ENCODE measurements at regions not wholly inside any gene's neighbourhood (a gene's known extent, or its start where the extent isn't known, plus 50 kb on each side); places are given as distances from the start of the nearest gene placed in this dataset.
"Not testable (repeated sequence)": the region's sequence is repeated elsewhere in the genome, so short reads cannot be mapped to it uniquely, and the experiment has no call there.

DNA sequence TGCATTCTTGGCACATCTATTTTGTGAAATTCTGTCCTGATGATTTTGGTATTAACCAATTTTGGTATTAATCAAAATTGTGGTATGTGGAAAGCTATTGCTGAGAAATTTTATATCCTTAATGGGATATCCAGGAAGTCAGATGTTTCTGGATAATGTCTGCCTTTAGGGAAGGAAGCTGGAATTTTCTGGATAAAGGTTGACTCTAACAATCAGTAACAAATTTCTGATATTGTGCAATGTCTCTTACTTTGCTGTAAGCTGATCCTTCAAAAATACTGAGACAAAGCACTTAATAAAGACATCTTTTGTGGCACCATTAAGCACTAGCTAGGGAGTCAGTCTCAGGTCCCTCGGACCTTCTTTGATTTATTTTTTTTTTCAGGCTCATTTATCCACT, 100.8 kb upstream of the UGP2 start:
- DNase-seq, result no peak

DNA sequence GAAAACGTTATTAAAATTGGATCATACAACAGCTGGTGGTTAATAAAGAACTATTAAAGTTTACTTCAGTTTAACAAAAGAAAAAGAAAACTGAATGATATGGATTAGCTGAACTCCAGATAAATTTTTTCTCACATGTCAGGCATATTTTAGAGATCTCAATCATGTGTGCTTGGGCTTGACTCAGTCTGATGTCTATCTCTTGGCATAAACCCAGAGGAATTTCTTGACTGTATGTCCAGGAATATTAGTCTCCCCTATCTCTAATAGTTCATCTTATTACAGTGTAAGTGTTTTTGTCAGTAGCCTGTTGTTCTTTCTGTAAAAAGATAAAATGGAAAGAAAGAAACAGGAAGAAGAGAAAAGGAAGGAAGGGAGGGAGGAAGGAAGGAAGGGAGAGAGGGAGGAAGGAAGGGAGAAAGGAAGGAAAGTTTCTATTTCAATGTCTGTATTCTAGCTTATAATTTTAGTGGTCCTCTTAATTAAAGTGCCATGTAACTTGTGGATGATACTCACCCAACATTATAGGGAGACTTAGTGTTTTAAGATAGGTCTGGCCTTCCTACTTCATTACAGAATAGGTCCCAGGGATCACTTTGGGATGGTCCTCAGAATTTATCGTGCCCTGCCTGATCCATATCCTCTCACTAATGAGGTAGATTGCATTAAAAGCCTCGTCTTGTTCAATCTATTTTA, 99.7 kb upstream of the UGP2 start:
- no peak for DNase-seq

DNA sequence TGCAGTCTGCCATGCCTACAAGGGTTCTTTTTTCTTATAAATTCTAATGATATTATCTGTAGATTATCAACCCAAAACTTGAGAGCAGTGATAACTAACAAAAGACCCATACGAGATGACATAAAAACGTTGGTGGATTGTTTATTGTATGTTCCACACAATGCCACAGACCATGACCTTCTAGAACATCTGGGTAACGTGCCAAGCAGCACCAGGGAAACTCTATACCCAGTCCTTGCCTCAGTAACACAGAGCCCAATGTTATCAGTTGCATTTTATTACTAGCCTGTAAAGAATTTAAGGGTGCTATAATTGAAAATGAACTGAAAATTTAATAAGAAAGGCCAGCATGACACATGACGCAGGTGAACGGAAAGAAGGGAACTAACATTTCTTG, 99.1 kb upstream of the UGP2 start:
- no peak for DNase-seq

DNA sequence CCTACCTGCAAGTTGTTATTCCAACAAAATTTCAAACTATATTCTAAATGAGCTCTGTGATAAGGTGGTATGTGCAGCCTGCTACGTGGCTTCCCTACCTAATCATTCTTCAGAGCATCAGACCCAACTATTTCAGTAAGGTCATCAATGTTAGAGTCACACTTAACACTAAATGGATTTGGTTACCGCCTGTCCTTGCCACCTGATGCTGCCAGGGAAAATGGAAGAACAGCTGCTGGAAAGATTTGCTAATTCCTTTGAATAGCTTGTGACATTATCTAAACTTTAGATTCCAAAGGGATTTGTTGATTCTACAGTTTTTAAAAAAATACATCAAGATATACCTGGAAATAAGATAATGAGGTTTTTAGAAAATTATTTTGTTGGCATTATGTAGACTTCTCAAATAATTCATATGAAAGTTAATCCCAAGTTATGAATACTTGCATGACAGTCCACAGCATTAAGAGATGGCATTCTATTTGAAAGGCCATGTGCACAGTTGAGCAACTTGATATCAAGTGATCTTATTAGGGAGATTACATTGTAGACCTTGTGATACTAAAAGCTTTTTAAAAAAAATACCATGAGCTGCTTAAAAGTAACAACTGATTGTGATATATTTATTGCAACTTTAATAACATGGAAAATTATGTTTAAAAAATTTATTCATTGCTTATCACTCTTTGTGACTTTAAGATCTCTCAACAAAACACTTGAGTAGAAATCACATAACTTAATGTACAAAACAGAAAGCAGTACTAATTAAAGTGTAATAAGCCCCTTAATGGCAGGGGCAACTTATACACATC, 98.3 kb upstream of the UGP2 start:
- DNase-seq, result no peak

DNA sequence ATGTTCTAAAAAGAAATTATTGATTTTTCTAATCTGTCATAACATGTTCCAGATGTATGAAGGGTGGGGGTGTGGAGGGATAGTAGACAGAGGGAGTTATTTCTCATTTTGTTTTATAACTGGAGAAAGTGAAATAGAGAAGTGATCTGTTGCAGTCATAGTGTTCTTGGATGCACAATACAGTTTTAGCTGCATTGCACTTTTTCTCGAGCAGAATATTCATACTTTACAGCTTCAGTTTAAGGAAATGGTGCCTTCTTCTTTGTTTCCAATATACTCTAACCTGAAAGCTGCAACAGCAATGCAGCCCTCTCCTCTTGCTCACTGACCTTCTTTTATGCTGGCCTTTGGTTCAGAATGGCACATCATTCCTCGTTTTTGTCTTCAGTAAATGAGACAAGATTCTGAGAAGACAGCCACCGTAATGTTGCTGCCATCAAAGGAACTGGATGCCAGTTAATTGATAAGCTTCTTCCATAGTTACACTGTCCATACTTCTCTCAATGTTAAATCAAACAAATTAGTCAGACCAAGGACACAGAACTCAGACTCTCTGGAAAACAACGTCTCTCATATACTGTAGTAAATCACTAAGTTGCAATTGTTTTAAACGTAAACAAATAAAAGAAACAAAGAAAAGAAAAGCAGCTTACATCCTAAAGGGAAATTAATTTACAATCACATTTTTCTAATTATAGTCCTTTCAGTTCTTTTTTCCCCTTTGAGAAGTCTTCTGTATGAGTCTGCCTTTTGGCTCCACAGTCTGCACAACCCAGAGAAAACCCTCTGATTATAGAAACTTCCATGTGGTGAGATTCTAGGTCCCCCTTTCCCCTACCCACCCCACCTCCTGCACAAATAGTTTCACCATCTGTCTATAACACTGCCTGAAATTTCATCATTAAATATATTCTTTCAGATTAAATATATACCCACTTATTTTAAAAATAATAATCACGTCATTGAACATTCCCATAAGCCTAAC, 97.4 kb upstream of the UGP2 start:
- no peak for DNase-seq

DNA sequence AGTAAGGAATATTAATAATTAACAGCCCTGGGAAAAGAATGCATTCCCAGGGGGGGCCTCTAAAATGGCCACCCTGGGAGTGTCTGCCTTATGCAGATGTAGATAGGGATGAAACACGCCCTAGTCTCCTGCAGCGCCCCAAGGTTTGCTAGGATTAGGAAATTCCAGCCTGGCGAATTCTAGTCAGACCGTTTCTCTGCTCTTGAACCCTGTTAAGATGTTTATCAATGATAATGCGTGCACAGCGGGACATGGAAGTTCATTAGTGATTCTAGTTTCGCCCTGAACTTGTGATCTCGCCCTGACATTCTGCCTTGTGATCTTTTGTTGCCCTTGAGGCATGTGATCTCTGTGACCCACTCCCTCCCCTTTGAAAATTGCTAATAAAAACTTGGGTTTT, 95.1 kb upstream of the UGP2 start:
- not testable (repeated sequence) for DNase-seq

DNA sequence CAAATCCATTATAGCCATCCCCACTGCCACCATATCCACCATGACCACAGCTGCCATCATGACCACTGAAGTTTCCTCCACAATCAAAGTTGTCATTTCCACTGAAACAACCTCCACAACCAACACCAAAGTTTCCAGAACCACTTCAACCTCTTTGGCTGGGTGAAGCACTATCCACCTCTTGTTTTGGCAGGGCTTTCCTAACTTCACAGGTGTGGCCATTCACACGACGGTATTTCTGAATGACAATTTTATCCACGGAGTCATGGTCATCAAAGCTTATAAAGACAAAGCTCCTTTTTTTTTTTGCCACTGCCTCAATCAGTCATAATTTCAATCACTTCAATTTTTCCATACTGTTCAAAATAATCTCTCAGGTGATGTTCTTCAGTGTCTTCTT, 89.8 kb upstream of the UGP2 start:
- no peak for DNase-seq

DNA sequence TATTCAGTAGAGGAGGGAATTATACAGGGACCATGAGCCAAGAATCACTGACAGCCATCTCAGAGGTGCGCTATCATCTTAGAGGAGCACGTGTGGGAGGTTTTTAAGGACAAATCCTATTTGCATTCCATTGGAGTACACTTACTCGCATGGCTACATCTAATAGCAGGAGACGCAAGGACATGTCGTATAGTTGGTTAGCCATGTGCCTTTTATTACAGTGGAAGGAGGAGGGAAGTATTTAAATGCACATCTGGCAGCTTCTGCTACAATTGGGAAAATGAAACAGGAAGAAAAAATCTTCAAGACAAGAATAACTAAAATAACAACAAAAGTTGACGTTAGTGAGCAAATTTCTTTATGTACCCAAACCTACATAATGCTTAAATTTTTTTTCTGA, 86.5 kb upstream of the UGP2 start:
- no peak for DNase-seq

DNA sequence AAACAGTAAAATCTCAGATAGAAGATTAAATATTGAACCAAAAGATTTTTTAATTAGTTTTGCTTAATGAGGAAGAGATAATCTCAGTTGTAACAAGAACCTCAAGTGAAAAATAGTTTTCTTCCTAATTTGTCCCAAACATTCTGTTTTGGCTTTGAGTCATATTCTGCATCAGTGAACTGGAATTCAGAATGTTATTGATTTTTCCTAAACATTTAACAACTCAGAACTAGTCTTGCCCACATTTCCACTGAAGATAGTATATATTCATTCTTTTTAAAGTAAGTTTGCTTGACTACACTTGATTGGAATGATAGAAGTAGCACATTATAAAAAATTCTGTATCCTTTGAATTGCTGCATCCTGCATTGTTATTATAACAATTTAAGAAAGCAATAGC, 85.7 kb upstream of the UGP2 start:
- DNase-seq, result no peak

DNA sequence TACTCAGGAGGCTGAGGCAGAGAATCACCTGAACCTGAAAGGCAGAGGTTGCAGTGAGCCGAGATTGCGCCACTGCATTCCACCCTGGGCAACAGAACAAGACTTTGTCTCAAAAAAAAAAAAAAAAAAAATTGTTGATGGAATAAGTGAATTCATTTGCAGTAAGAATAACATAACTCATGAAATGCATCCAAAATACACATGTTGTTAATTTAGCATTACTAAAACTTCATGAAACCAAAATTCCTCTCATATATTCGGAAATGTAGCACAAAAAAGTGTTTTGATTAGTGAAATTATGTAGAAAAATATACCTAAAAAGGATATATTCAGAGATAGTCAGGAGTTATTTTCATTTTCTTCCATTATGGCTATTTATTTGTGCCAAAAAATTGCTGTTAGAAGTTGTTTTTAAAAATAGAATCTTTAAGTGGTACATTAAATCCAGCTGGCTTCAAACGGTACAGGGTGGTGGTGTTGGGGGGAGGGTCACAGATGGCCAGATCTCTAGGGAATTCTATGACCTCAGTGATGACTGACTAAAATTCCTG, 78.2 kb upstream of the UGP2 start:
- DNase-seq, result no peak

DNA sequence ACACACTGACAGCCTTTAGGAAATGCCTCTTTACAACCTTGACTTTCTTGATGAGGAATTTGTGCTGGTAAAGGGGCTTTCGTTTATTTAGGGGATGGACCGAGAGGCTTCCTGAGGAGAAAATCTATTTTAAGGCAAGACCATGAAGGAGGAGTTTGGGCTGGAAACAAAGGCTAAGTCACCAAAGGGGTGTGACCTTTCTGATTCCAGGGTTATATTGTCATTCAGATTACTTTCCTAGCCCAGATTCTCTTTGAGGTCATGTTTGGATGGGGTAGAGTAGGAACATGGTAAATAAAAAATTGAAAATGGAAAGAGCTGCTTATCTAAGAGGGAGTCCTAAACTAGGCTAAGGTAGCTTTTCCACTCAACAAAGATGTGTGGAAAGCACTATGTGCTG, 77.1 kb upstream of the UGP2 start:
- DNase-seq, result no peak

DNA sequence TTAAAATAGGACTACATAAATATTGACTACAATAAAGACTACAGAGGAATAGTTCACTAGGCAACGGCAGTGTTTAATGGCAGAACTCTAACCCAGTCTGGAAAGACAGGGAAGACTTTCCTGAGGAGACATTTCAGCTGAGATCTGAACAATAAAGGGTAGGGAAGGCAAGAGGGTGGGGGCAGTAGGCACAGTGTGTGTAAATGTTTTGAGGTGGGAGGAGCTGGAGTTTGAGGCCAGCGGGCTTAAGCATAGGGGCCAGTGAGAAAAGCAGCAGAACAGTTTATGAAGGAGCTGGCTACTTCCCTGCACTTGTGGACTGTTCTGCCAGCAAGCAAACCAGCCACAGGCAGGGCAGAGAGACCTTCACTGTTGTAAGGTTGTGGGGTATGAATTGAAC, 76.6 kb upstream of the UGP2 start:
- no peak for DNase-seq

DNA sequence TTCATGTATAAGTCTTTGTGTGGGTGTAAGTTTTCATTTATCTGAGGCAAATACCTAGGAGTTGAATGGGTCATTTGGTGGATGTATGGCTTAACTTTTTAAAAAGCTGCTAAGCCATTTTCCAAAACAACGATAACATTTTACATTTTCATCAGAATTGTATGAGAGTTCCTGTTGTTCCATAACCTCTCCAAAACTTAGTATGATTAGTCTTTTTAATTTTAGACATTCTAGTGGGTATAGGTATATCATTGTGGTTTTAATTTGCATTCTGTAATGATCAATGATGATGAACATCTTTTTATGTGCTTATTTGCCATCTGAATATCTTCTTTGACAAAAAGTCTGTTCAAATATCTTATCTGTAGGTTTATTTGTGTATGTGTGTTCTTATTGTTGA, 74.4 kb upstream of the UGP2 start:
- no peak for DNase-seq

DNA sequence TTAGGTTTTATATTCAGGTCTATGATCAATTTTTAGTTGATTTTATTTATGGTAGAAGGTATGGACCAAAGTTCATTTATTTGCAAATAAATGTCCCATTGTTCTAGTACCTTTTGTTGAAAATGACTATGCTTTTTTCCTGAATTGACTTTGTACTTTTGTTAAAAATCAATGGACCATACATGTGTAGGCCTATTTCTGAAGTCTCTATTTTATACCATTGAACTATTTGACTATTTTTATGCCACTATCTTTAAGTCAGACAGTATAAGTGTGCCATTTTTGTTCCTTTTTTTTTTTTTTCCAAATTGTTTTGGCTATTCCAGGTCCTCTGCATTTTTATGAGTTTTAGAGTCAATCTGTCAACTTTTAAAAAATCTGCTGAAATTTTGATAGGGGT, 73.6 kb upstream of the UGP2 start:
- DNase-seq, result no peak

DNA sequence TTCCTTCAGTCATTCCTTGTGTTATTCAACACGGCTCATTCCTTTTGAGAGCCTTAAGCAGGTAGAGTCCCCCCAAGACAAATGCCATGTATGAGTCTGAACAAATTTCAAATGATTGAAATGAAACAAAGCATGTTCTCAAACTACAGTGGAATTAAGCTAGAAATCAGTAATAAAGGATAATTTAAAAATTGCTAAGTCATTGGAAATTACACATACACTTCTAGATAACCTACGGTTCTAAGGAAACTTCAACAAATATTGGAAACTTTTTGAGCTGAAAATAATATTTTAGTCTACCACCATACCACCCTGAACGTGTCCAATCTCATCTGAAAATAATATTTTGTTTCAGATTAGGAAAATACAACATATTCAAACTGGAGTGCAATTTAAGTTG, 71.8 kb upstream of the UGP2 start:
- DNase-seq, result no peak

DNA sequence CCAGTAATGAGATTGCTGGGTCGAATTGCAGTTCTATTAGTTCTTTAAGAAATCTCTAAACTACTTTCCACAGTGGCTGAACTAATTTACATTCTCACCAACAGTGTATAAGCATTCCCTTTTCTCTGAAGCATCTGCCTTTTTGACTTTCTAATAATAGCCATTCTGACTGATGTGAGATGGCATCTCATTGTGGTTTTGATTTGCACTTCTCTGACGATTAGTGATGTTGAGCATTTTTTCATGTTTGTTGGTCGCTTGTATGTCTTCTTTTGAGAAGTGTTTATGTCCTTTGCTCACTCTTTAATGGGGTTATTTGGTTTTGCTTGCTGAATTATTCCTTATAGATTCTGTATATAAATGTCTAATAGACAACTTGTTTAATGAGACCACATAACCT, 69.6 kb upstream of the UGP2 start:
- DNase-seq, result no peak

DNA sequence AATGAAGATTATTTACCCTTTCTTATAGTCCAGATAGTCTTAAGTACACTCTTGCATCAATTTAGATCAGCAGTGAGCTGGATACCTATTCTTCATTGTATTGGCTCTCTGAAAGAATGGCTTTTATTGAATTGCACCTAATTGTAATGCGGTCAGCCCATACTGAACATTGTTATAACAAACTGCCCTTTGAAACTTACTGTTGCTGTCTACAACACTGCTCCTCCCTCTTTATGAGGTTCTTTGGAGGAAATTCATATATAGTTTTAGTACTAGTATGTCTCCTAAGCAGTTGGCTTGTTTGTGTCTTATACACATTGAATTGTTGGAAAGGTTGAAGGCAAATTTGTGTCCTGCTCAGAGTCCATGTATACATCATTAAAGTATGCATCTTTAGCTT, 66.5 kb upstream of the UGP2 start:
- no peak for DNase-seq

DNA sequence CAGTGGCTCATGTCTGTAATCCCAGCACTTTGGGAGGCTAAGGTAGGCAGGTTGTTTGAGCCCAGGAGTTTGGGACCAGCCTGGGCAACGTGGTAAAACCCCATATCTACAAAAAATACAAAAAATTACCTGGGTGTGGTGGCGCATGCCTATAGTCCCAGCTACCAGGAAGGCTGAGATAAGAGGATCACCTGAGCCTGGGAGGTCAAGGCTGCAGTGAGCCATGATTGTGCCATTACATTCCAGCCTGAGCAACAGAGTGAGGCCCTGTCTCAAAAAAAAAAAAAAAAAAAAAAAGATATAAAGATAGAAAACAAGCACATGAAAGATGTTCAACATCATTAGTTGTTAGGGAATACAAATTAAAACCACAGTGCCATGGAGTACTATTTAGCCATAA, 65.3 kb upstream of the UGP2 start:
- DNase-seq, result no peak

DNA sequence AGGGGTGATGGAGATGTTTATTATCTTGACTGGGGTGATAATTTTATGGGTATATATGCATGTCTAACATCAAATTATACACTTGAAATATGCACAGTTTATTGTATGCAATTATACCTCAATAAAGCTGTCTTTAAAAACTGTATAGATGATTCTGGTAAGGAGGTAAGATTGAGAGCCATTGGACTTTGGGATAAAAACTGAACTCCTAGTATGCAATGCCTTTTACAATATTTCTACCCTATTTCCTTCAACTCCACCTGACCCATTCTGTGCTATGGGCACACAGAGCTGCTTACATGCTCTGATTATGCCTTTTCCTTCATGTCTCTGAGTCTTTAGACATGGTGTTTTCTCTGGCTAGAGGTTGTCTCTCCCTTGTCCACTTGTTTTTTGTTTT, 63.9 kb upstream of the UGP2 start:
- no peak for DNase-seq

DNA sequence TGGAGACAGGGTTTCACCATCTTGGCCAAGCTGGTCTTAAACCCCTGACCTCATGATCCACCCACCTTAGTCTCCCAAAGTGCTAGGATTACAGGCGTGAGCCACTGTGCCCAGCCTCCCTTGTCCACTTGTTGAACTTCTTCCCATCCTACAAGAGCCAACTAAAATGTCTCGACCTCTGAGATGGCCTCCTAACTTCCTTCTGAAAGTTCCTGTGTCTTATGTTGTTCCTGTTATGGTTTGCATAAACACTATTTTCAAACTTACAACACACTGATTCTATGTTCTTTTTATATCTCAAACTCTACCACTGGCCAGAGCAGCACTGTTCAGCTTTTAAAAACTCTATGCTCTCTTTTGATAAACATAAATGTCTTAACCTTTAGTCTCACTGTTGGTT, 63.3 kb upstream of the UGP2 start:
- DNase-seq, result no peak

DNA sequence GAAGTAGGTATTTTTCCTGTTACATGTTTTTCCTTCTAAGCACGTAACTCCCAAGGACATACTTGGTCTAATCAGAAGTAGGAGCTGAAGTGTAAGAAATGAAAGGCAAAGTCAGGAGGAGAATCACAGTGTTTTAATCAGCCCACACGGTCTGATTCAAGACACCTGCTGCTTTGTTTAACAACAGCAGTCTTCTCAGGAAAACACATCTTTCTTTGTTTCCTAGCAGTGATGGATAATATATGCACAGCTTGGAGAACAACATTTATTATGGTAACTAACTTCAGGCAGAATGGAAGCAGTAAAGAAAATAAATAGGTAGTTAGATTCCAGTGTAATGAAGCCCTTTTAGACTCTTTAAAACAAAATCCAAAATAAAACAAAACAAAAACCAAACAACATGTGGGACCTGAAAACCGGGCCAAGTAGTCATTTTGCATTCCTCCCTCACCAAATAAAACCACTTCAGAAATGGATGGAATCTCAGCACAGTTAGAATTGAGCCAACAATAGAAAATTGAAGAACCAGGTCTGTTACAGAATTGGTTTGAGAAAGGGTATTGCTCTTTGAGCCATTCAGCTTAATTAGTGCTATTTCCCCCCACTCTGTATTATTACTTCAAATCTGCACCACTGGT, 61.1 kb upstream of the UGP2 start:
- peak; percentile 40 for DNase-seq

DNA sequence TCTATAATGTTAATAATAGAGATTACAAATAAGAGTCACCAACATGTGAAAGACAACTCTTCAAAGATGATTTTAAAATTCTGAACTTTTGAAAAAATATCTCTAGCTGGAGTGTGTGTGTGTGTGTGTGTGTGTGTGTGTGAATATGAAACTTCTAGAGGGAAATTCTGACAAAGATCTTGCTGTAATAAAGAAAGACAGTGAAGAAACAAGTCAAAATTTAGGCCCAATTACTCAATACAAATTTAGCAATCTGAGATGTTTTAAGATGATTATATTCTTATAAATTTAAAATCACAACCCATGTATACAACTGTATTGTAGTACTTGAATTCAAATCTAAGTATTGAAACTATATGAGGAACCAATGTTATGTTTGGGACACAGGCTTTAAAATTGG, 57.2 kb upstream of the UGP2 start:
- no peak for DNase-seq

DNA sequence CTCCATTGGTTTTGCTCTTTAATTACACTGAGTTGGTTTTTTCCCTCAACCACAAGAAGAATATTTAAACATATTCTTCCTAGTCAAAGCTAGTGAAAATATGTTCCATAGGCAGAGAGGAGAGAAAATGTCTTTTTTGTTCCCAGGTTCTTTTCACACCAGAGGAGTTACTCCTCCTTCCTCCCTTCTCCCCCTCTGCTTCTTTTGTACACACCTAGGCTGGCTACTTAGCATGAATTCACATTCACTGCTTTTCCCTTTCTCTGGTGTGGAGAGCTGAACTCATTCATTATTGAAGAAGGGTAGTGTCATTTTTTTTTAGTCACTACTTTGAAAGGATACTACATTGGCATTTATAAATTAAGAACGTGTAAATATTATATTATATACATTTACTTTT, 56.6 kb upstream of the UGP2 start:
- DNase-seq, result no peak

Data from NCI-H526 treated with DMSO at 0.1 percent for 48 hours (cell line).